A549 (cell line): ENCODE measurements at regions not wholly inside any gene's neighbourhood (a gene's known extent, or its start where the extent isn't known, plus 50 kb on each side); places are given as distances from the start of the nearest gene placed in this dataset.

Source experiments
- ATAC-seq, 2 experiments: fragments of 200-7000 bp in 1 of 2; fragments of >200 bp in 1 of 2; cut with Nextera tagmentation in 1 of 2; cut with Tn5 transposase in 1 of 2; 3 replicates each; pipeline versions ENCODE4 v1.8.0 to v1.9.1; 2018 to 2020; ENCODE audit warnings: mild to moderate bottlenecking in 1 of 2, moderate library complexity in 1 of 2
- CTCF ChIA-PET: fragments of 300-600 bp; sonication (Branson Sonifier 250); formaldehyde crosslinking; extraction: SDS; loops from one replicate; lab custom pipeline; 2021; ENCODE audit warnings: antibody characterized with exemption, inconsistent platforms; lab: Yijun Ruan, JAX
- POLR2A ChIA-PET: fragments of 350-600 bp; formaldehyde crosslinking; extraction: SDS; loops from one replicate; lab custom pipeline; 2021; ENCODE audit warnings: antibody characterized with exemption, inconsistent platforms; lab: Yijun Ruan, JAX
- DNase-seq, 2 experiments: peaks; one replicate each; pipeline versions ENCODE4 v3.0.0 to v3.0.0-alpha.2; 2011 to 2016; ENCODE audit warnings: low read depth in 1 of 2, low spot score in 1 of 2
- FAIRE-seq: peaks from 2 replicates; lab custom pipeline; 2011; peaks lifted over from hg19 to GRCh38; lab: Jason Lieb, UNC
- H3K27ac ChIP-seq, 2 experiments: fragments of >200 bp; sonication (Bioruptor Twin); formaldehyde crosslinking; 3 replicates each; pipeline ENCODE4 v1.5.1; 2016 to 2017
- H3K4me1 ChIP-seq: fragments of >200 bp; sonication (Bioruptor Twin); formaldehyde crosslinking; 3 replicates; pipeline ENCODE4 v1.6.1; 2016
- H3K4me2 ChIP-seq: fragments of >200 bp; sonication (Bioruptor Twin); formaldehyde crosslinking; 3 replicates; pipeline ENCODE4 v1.6.1; 2016
- H3K4me3 ChIP-seq: fragments of >200 bp; sonication (Bioruptor Twin); formaldehyde crosslinking; 3 replicates; pipeline ENCODE4 v1.5.1; 2016
- H3K9me3 ChIP-seq: fragments of >200 bp; sonication (Bioruptor Twin); formaldehyde crosslinking; 3 replicates; pipeline ENCODE4 v1.6.1; 2016
- BHLHE40 ChIP-seq: IDR thresholded peaks from 2 replicates; pipeline ENCODE4 v1.6.1; 2012; ENCODE audit warnings: low read depth, low read length, inconsistent platforms
- CEBPB ChIP-seq, 2 experiments: fragments of >200 bp in 1 of 2; sonication (Bioruptor Twin) in 1 of 2; formaldehyde crosslinking in 1 of 2; IDR thresholded peaks; 2 replicates each; pipeline ENCODE4 v1.6.1; 2012 to 2016
- ESRRA ChIP-seq: fragments of 150-350 bp; IDR thresholded peaks from 2 replicates; pipeline ENCODE4 v1.6.1; 2014; ENCODE audit warnings: mild to moderate bottlenecking, low read length, borderline replicate concordance
- FOSB ChIP-seq: fragments of 250-450 bp; sonication (Bioruptor Pico); IDR thresholded peaks from 2 replicates; pipeline ENCODE4 v1.5.0; 2020; ENCODE audit warnings: mild to moderate bottlenecking, moderate library complexity
- FOXS1 ChIP-seq: fragments of 250-450 bp; sonication (Bioruptor Pico); IDR thresholded peaks from 2 replicates; pipeline ENCODE4 v1.5.0; 2020; ENCODE audit warnings: mild to moderate bottlenecking, moderate library complexity
- GATA3 ChIP-seq: IDR thresholded peaks from 2 replicates; pipeline ENCODE4 v1.6.1; 2012; ENCODE audit warnings: borderline replicate concordance
- HEYL ChIP-seq: fragments of 250-450 bp; sonication (Bioruptor Pico); IDR thresholded peaks from 2 replicates; pipeline ENCODE4 v1.8.0; 2021; ENCODE audit warnings: mild to moderate bottlenecking, moderate library complexity
- HOXA7 ChIP-seq: fragments of 250-450 bp; sonication (Bioruptor Pico); IDR thresholded peaks from 2 replicates; pipeline ENCODE4 v1.5.0; 2020; ENCODE audit warnings: mild to moderate bottlenecking, moderate library complexity
- MAFK ChIP-seq: fragments of 450-650 bp; IDR thresholded peaks from 2 replicates; pipeline ENCODE4 v1.6.1; 2014; ENCODE audit not compliant: partially characterized antibody
- MAZ ChIP-seq: fragments of 150-350 bp; IDR thresholded peaks from 2 replicates; pipeline ENCODE4 v1.6.1; 2014; ENCODE audit warnings: antibody characterized with exemption, low read depth, low read length, borderline replicate concordance
- MYC ChIP-seq: IDR thresholded peaks from 2 replicates; pipeline ENCODE4 v1.6.1; 2012; ENCODE audit warnings: mild to moderate bottlenecking, inconsistent platforms, low read length, improper control_type of control experiment, borderline replicate concordance
- NFE2L2 ChIP-seq: fragments of 150-350 bp; conservative IDR thresholded peaks from 2 replicates; pipeline ENCODE4 v1.6.1; 2014; ENCODE audit warnings: low read length
- PHF8 ChIP-seq: fragments of 200-600 bp; sonication (generic); IDR thresholded peaks from 2 replicates; pipeline ENCODE4 v1.6.1; 2016; ENCODE audit warnings: low read depth, mild to moderate bottlenecking, antibody characterized with exemption, moderate library complexity, borderline replicate concordance
- POLR2A ChIP-seq: IDR thresholded peaks from 2 replicates; pipeline ENCODE4 v1.6.1; 2012; ENCODE audit warnings: mild to moderate bottlenecking, low read length
- POLR2AphosphoS2 ChIP-seq: conservative IDR thresholded peaks from 2 replicates; pipeline ENCODE4 v1.6.1; 2012; ENCODE audit warnings: low read length, improper control_type of control experiment, inconsistent platforms
- RAD21 ChIP-seq, 2 experiments: fragments of >200 bp in 1 of 2; sonication (Bioruptor Twin) in 1 of 2; formaldehyde crosslinking in 1 of 2; IDR thresholded peaks in 1 of 2; conservative IDR thresholded peaks in 1 of 2; 2 replicates in 1 of 2; 3 replicates in 1 of 2; pipeline ENCODE4 v1.6.1; 2012 to 2018; ENCODE audit warnings: inconsistent platforms in 1 of 2
- RARB ChIP-seq: fragments of 250-450 bp; sonication (Bioruptor Pico); IDR thresholded peaks from 2 replicates; pipeline ENCODE4 v1.8.0; 2021; ENCODE audit warnings: mild to moderate bottlenecking, moderate library complexity
- RFX5 ChIP-seq: fragments of 450-650 bp; IDR thresholded peaks from 2 replicates; pipeline ENCODE4 v1.7.1; 2014; ENCODE audit warnings: antibody characterized with exemption, mild to moderate bottlenecking, moderate library complexity
- SMC3 ChIP-seq: fragments of >200 bp; sonication (Bioruptor Twin); formaldehyde crosslinking; IDR thresholded peaks from 3 replicates; pipeline ENCODE4 v1.6.1; 2018; ENCODE audit warnings: inconsistent platforms
- SREBF2 ChIP-seq: fragments of 450-650 bp; IDR thresholded peaks from 2 replicates; pipeline ENCODE4 v1.6.1; 2014; ENCODE audit warnings: mild to moderate bottlenecking, moderate library complexity
- TFCP2L1 ChIP-seq: fragments of 250-450 bp; sonication (Bioruptor Pico); IDR thresholded peaks from 2 replicates; pipeline ENCODE4 v1.5.0; 2021; ENCODE audit warnings: mild to moderate bottlenecking
- ZNF302 ChIP-seq: fragments of 250-450 bp; sonication (Bioruptor Pico); IDR thresholded peaks from 2 replicates; pipeline ENCODE4 v1.9.0; 2021; ENCODE audit warnings: inconsistent platforms, mild to moderate bottlenecking, moderate library complexity
- whole genome bisulfite sequencing: methylation state at CpG from one replicate; pipeline ENCODE4 v1.1.6; 2017; ENCODE audit errors: missing lambda C conversion rate; 5-methylcytosine and 5-hydroxymethylcytosine counted together
- TF ChIP-seq, protein P1 (sequence below): fragments of >200 bp; sonication (Bioruptor Twin); formaldehyde crosslinking; IDR thresholded peaks from 3 replicates; pipeline ENCODE4 v1.6.1; 2016
- TF ChIP-seq, protein P2 (sequence below): fragments of >200 bp; sonication (Bioruptor Twin); formaldehyde crosslinking; IDR thresholded peaks from 2 replicates; pipeline ENCODE4 v1.6.1; 2016
- TF ChIP-seq, protein P3 (sequence below): fragments of 250-450 bp; sonication (Bioruptor Pico); IDR thresholded peaks from 2 replicates; pipeline ENCODE4 v1.5.0; 2021; ENCODE audit warnings: mild to moderate bottlenecking, moderate library complexity, borderline replicate concordance
- TF ChIP-seq, protein P4 (sequence below): IDR thresholded peaks from 2 replicates; pipeline ENCODE4 v1.6.1; 2012; ENCODE audit warnings: low read depth, borderline replicate concordance
- TF ChIP-seq, protein P5 (sequence below): fragments of 450-650 bp; IDR thresholded peaks from 2 replicates; pipeline ENCODE4 v1.6.1; 2014; ENCODE audit warnings: antibody characterized with exemption

DNA sequence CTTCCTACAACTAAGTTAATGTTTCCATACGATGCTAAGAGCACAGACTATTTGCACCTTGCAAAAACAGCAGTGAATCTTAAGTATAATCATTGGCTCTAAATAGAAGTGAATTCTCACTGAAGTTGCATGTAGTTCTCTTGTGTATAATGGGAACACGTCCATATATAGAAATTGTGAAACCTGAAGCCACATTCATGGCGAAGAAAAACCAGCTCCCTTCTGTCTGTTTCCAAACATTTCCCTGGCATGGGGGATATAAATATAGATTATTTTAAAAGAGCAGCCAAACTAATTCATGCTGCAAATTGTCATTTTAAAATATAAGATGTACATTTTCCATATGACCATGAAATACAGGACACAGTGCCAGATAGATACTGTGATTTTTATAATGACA lies 71.1 kb downstream of the TRAM1L1 start:
- FAIRE-seq (no peak), ATAC-seq (no peak), DNase-seq (no peak)
- Histone ChIP-seq H3K4me2 (no peak overlapping the region), H3K27ac (no peak overlapping the region), H3K9me3 (no peaks in the 10 kb centered on the region), H3K4me3 (no peak overlapping the region), H3K4me1 (no peaks in the 10 kb centered on the region)
- POLR2A ChIA-PET, result no interaction called here
- TF ChIP-seq PHF8 (no peak), NFE2L2 (no peak), ESRRA (no peak), GATA3 (no peak), POLR2A (no peak), POLR2AphosphoS2 (no peak), CEBPB (IDR thresholded peaks at IDR 0.05) (no peak), SMC3 (no peak), RARB (CRISPR knock-in tag) (no peak)
- TF ChIP-seq, protein P1, sequence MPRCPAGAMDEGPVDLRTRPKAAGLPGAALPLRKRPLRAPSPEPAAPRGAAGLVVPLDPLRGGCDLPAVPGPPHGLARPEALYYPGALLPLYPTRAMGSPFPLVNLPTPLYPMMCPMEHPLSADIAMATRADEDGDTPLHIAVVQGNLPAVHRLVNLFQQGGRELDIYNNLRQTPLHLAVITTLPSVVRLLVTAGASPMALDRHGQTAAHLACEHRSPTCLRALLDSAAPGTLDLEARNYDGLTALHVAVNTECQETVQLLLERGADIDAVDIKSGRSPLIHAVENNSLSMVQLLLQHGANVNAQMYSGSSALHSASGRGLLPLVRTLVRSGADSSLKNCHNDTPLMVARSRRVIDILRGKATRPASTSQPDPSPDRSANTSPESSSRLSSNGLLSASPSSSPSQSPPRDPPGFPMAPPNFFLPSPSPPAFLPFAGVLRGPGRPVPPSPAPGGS, result no peak
- CTCF ChIA-PET, result no interaction called here
- WGBS, result 26% methylated on average over 3 of the region's 3 CpGs

DNA sequence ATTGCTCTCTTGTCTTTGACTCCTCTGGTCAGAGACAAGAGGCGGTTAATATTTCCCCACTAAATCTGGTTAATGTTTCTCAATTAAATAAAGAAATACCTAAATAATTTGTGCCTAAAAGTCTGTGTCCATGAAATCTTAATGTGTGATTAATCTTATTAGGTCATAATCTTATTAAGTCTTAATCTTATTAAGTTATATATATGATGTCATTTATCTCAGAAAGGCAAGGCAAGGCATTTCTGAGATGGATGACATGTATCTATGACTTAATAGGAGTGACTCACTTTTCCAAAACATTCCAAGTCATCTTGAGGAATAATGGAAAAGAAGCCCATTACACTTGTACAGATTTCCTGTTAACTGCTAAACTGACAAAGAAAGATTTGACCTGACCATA lies 74.7 kb downstream of the TRAM1L1 start:
- ATAC-seq (no peak), FAIRE-seq (no peak), DNase-seq (no peak)
- no peaks in the 10 kb centered on the region for H3K9me3 ChIP-seq
- no peak overlapping the region for H3K27ac ChIP-seq
- no peaks in the 10 kb centered on the region for H3K4me1 ChIP-seq
- ChIA-PET POLR2A (no interaction called here), CTCF (no interaction called here)
- no peak overlapping the region for H3K4me3 ChIP-seq
- no peak overlapping the region for H3K4me2 ChIP-seq
- TF ChIP-seq MAFK (no peak), HOXA7 (CRISPR knock-in tag) (no peak), PHF8 (no peak), FOSB (CRISPR knock-in tag) (no peak), FOXS1 (CRISPR knock-in tag) (no peak), RAD21 (conservative IDR thresholded peaks at IDR 0.05 in 1 of 2, IDR thresholded peaks at IDR 0.05 in 1 of 2) (no peak), SREBF2 (no peak), TFCP2L1 (CRISPR knock-in tag) (no peak), HEYL (CRISPR knock-in tag) (no peak), BHLHE40 (no peak), ZNF302 (CRISPR knock-in tag) (no peak), NFE2L2 (no peak), MAZ (no peak), RFX5 (no peak), MYC (no peak)
- TF ChIP-seq, protein P2, sequence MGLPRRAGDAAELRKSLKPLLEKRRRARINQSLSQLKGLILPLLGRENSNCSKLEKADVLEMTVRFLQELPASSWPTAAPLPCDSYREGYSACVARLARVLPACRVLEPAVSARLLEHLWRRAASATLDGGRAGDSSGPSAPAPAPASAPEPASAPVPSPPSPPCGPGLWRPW, result no peak
- TF ChIP-seq, protein P3, sequence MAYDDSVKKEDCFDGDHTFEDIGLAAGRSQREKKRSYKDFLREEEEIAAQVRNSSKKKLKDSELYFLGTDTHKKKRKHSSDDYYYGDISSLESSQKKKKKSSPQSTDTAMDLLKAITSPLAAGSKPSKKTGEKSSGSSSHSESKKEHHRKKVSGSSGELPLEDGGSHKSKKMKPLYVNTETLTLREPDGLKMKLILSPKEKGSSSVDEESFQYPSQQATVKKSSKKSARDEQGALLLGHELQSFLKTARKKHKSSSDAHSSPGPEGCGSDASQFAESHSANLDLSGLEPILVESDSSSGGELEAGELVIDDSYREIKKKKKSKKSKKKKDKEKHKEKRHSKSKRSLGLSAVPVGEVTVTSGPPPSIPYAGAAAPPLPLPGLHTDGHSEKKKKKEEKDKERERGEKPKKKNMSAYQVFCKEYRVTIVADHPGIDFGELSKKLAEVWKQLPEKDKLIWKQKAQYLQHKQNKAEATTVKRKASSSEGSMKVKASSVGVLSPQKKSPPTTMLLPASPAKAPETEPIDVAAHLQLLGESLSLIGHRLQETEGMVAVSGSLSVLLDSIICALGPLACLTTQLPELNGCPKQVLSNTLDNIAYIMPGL, result no peak
- TF ChIP-seq, protein P4, sequence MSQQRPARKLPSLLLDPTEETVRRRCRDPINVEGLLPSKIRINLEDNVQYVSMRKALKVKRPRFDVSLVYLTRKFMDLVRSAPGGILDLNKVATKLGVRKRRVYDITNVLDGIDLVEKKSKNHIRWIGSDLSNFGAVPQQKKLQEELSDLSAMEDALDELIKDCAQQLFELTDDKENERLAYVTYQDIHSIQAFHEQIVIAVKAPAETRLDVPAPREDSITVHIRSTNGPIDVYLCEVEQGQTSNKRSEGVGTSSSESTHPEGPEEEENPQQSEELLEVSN, result no peak
- TF ChIP-seq, protein P5, sequence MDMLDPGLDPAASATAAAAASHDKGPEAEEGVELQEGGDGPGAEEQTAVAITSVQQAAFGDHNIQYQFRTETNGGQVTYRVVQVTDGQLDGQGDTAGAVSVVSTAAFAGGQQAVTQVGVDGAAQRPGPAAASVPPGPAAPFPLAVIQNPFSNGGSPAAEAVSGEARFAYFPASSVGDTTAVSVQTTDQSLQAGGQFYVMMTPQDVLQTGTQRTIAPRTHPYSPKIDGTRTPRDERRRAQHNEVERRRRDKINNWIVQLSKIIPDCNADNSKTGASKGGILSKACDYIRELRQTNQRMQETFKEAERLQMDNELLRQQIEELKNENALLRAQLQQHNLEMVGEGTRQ, result no peak
- TF ChIP-seq, protein P1, result no peak
- WGBS, result 72% methylated on average over 1 of the region's 1 CpG
